ENCODE measurements at regions not wholly inside any gene's neighbourhood (a gene's known extent, or its start where the extent isn't known, plus 50 kb on each side); places are given as distances from the start of the nearest gene placed in this dataset.

GRCh38 chr16:66289051-66289680 lies 77.3 kb upstream of the CDH5 start:
- no peak for DNase-seq

- no peak for DNase-seq
These were observed 78.6 kb upstream of the CDH5 start for GRCh38 chr16:66287926-66288325.

GRCh38 chr16:66287416-66287815 lies 79.1 kb upstream of the CDH5 start:
- no peak for DNase-seq

GRCh38 chr16:66286527-66286926 lies 80.0 kb upstream of the CDH5 start:
- no peak for DNase-seq

- no peak for DNase-seq
These were observed 87.8 kb upstream of the CDH5 start for GRCh38 chr16:66278604-66279262.

- no peak for DNase-seq
These were observed 88.4 kb upstream of the CDH5 start for GRCh38 chr16:66278111-66278531.

- no peak for DNase-seq
These were observed 89.0 kb upstream of the CDH5 start for GRCh38 chr16:66277311-66278070.

- no peak for DNase-seq
These were observed 90.6 kb upstream of the CDH5 start for GRCh38 chr16:66275775-66276428.

- peak in 1 of 3 donors; percentile 51 for DNase-seq
These were observed 92.0 kb upstream of the CDH5 start for GRCh38 chr16:66274335-66275110.

GRCh38 chr16:66273644-66274334 lies 92.7 kb upstream of the CDH5 start:
- DNase-seq, result peak in 1 of 3 donors; percentile 35

GRCh38 chr16:66273053-66273452 lies 93.4 kb upstream of the CDH5 start:
- DNase-seq, result no peak

GRCh38 chr16:66272461-66272860 lies 94.0 kb upstream of the CDH5 start:
- DNase-seq, result no peak

GRCh38 chr16:66271074-66272060 lies 95.1 kb upstream of the CDH5 start:
- no peak for DNase-seq

GRCh38 chr16:66270333-66270927 lies 96.1 kb upstream of the CDH5 start:
- DNase-seq, result peak; percentile 63 to 94 (median 85)

GRCh38 chr16:66269617-66270332 lies 96.7 kb upstream of the CDH5 start:
- peak in 1 of 3 donors; percentile 61 for DNase-seq

- DNase-seq, result peak in 1 of 3 donors; percentile 82
These were observed 99.0 kb upstream of the CDH5 start for GRCh38 chr16:66267292-66268014.

- DNase-seq, result peak; percentile 91 to 97 (median 94)
These were observed 99.8 kb upstream of the CDH5 start for GRCh38 chr16:66266436-66267291.

Data from muscle of back (tissue), 3 donors.